Stomach (tissue), 8 donors: ENCODE measurements at regions not wholly inside any gene's neighbourhood (a gene's known extent, or its start where the extent isn't known, plus 50 kb on each side); places are given as distances from the start of the nearest gene placed in this dataset.

Source experiments
- DNase-seq, 2 donors: peaks; one replicate each; pipeline versions ENCODE4 v3.0.0 to v3.0.0-alpha.2; 2013 to 2019
- H3K27ac ChIP-seq, 5 donors: fragments of 200-600 bp in 4 of 5; sonication (generic) in 4 of 5; one replicate each; pipeline ENCODE4 v1.5.1; 2013 to 2019; ENCODE audit warnings: mild to moderate bottlenecking in 1 of 5, moderate library complexity in 1 of 5
- H3K27me3 ChIP-seq, 3 donors: fragments of 200-600 bp; sonication (generic); one replicate each; pipeline ENCODE4 v1.5.1; 2017 to 2019; ENCODE audit warnings: mixed run types in 1 of 3
- H3K36me3 ChIP-seq, 4 donors: fragments of 200-600 bp; sonication (generic); 1 replicate in 3 of 4; 2 replicates in 1 of 4; pipeline ENCODE4 v1.5.1; 2016 to 2019
- H3K4me1 ChIP-seq, 4 donors: fragments of 200-600 bp; sonication (generic); one replicate each; pipeline ENCODE4 v1.5.1; 2016 to 2019
- H3K4me3 ChIP-seq, 4 donors: fragments of 200-600 bp; sonication (generic) in 3 of 4; one replicate each; pipeline ENCODE4 v1.5.1; 2016 to 2019; ENCODE audit warnings: mild to moderate bottlenecking in 1 of 4
- H3K9me3 ChIP-seq, 4 donors: fragments of 200-600 bp; sonication (generic); one replicate each; pipeline ENCODE4 v1.5.1; 2016 to 2019
- CTCF ChIP-seq, 7 experiments: fragments of 450-650 bp in 4 of 7; fragments of 200-600 bp in 3 of 7; sonication (generic) in 3 of 7; IDR thresholded peaks; one replicate each; pipeline ENCODE4 v1.5.1; 2016 to 2019; ENCODE audit warnings: antibody characterized with exemption in 7 of 7, control low read depth in 2 of 7, mild to moderate bottlenecking in 1 of 7
- EP300 ChIP-seq: sonication (generic); formaldehyde crosslinking; IDR thresholded peaks from one replicate; pipeline ENCODE4 v1.6.1; 2017; ENCODE audit warnings: antibody characterized with exemption
- POLR2A ChIP-seq, 4 donors: fragments of 450-650 bp; IDR thresholded peaks; one replicate each; pipeline ENCODE4 v1.6.1; 2016; ENCODE audit warnings: antibody characterized with exemption in 4 of 4, control low read depth in 2 of 4, mild to moderate bottlenecking in 1 of 4, moderate library complexity in 1 of 4
- POLR2AphosphoS5 ChIP-seq, 3 donors: sonication (generic); formaldehyde crosslinking; IDR thresholded peaks; one replicate each; pipeline ENCODE4 v1.6.1; 2016; ENCODE audit warnings: antibody characterized with exemption in 3 of 3
- WGBS, 5 donors: extraction: QIAGEN DNeasy Blood & Tissue Kit in 3 of 5; methylation state at CpG; one replicate each; pipeline versions ENCODE4 v1.1.5 to v1.1.7; 2013 to 2018; 5-methylcytosine and 5-hydroxymethylcytosine counted together
- intact Hi-C: fragments of 100-400 bp; cut with DNase I; formaldehyde crosslinking; loops from one replicate; pipeline ENCODE4 v1.15.1; 2023; ENCODE audit warnings: low total_unique reads
- donor health status: healthy with polysubstance abuse.
- donor health status: Bipolar disorder and iron deficiency.
- donor health status: healthy.

GRCh38 chr15:47937834-47938233 lies 183.0 kb upstream of the SLC24A5 start:
- intact Hi-C loops: no loop called here
- no peaks in the 10 kb centered on the region for H3K9me3 ChIP-seq
- no peaks in the 10 kb centered on the region for H3K4me1 ChIP-seq
- TF ChIP-seq EP300: no peak
- no peak for TF ChIP-seq POLR2A (IDR thresholded peaks at IDR 0.05)
- no peak for TF ChIP-seq POLR2AphosphoS5 (IDR thresholded peaks at IDR 0.05)
- TF ChIP-seq CTCF (IDR thresholded peaks at IDR 0.05): no peak
- H3K36me3 ChIP-seq: no peaks in the 10 kb centered on the region
- no peaks in the 10 kb centered on the region for H3K27me3 ChIP-seq
- no peak overlapping the region for H3K4me3 ChIP-seq
- H3K27ac ChIP-seq: no peak overlapping the region
- no peak for DNase-seq

- no peak overlapping the region for H3K27ac ChIP-seq
- DNase-seq: no peak
- H3K9me3 ChIP-seq: no peaks in the 10 kb centered on the region
- no peaks in the 10 kb centered on the region for H3K27me3 ChIP-seq
- no peaks in the 10 kb centered on the region for H3K36me3 ChIP-seq
- intact Hi-C loops: no loop called here
- H3K4me1 ChIP-seq: no peaks in the 10 kb centered on the region
- no peak overlapping the region for H3K4me3 ChIP-seq
- no peak for TF ChIP-seq EP300
- no peak for TF ChIP-seq POLR2AphosphoS5 (IDR thresholded peaks at IDR 0.05)
- TF ChIP-seq CTCF (IDR thresholded peaks at IDR 0.05): no peak
- no peak for TF ChIP-seq POLR2A (IDR thresholded peaks at IDR 0.05)
- 73 to 83% (median 80%) methylated on average over 5 of the region's 5 CpGs for WGBS, 5 donors
Observed at GRCh38 chr15:47944637-47945288, 176.0 kb upstream of the SLC24A5 start.

DNA sequence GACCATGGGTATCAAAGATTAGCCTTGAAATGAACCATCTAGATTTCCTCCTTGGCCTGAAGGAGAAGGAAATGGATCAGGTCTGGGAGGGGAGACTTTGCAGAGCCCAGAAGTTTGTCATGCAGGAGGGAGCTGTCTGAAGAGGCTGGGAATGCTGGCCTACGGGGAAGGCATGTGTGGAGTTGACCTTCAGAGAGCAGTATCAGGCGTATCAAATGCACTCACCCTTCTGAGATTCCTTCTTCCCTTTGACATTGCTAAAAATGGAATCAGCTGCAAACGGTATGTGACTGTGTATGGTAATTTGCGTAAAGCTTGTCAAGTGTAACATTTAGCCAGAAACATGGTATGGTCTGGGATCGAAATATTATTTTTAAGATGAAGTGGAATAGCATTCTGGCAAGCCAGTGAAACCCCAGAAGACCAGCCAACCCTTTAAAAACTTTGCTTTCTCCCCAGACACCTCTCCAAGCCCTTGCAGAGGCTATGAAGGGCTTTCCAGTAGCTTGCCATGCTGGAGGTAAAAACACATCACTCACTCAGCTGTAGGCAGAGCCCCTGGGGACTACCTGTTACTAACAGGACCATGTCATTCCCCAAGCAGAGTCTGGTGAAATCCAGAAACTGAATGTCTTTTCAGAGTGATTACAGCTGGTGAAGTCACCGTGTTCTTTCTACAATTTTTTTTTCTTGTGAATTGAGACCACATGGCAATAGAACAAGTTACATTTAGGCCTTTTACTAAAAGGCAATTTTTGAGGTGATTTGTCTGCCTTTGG lies 174.7 kb upstream of the SLC24A5 start:
- H3K4me1 ChIP-seq: no peaks in the 10 kb centered on the region
- no peaks in the 10 kb centered on the region for H3K27me3 ChIP-seq
- H3K27ac ChIP-seq: no peak overlapping the region
- intact Hi-C loops: no loop called here
- TF ChIP-seq EP300: no peak
- no peak for TF ChIP-seq POLR2A (IDR thresholded peaks at IDR 0.05)
- TF ChIP-seq CTCF (IDR thresholded peaks at IDR 0.05): no peak
- no peak for TF ChIP-seq POLR2AphosphoS5 (IDR thresholded peaks at IDR 0.05)
- no peaks in the 10 kb centered on the region for H3K9me3 ChIP-seq
- no peak for DNase-seq
- H3K36me3 ChIP-seq: no peaks in the 10 kb centered on the region
- H3K4me3 ChIP-seq: no peak overlapping the region
- 58 to 77% (median 71%) methylated on average over 6 of the region's 6 CpGs for WGBS, 5 donors

- H3K4me1 ChIP-seq: no peaks in the 10 kb centered on the region
- no peak overlapping the region for H3K27ac ChIP-seq
- intact Hi-C loops: no loop called here
- H3K9me3 ChIP-seq: no peaks in the 10 kb centered on the region
- H3K36me3 ChIP-seq: no peaks in the 10 kb centered on the region
- H3K4me3 ChIP-seq: no peak overlapping the region
- TF ChIP-seq POLR2AphosphoS5 (IDR thresholded peaks at IDR 0.05) (no peak), CTCF (IDR thresholded peaks at IDR 0.05) (no peak), EP300 (no peak), POLR2A (IDR thresholded peaks at IDR 0.05) (no peak)
- WGBS, 5 donors: 78 to 86% (median 84%) methylated on average over 4 of the region's 4 CpGs
- no peaks in the 10 kb centered on the region for H3K27me3 ChIP-seq
- no peak for DNase-seq
Observed at GRCh38 chr15:47949815-47950214, 171.0 kb upstream of the SLC24A5 start.
